DMS79 (cell line): ENCODE measurements at regions not wholly inside any gene's neighbourhood (a gene's known extent, or its start where the extent isn't known, plus 50 kb on each side); places are given as distances from the start of the nearest gene placed in this dataset.

ENCODE experiments used
- DNase-seq: peaks from one replicate; lab custom pipeline; 2025; lab: John Stamatoyannopoulos, UW

DNA sequence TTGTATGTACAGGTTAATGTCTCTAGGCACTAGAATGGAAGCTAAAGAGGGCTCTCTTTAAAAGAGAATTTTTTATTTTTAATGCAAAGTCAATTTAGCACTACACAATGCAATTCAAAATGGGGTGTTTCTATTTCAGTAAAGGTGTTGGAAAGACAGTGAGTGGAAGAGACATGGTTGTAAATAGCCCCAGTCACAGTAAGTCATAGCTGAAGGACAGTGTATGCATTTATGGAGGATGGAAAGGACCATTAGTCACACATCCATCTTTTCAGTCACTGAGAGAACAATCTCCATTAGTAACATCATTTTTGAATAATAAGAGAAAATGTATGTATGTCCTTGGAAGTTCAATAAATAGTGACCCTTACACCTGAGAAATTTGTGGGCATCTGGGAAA lies 148.0 kb downstream of the PDHA2 start:
- no peak for DNase-seq

DNA sequence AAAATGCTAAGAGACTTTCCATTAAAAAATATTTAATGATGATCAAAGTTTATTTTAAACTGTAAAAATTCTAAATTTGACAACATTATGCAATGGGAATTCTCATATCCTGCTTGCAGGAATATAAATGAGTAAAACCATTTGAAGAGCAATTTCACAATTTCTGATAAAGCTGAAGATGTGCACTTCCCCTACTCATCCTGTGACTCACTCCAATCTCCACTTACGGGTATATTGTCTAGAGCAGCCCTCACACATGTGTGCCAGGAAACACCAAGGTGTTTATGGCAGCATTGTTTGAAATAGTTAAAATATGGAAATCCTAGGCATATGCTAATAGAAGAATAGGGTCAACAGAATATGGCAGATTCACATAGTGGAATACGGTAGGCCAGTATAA lies 158.4 kb downstream of the PDHA2 start:
- DNase-seq = no peak

DNA sequence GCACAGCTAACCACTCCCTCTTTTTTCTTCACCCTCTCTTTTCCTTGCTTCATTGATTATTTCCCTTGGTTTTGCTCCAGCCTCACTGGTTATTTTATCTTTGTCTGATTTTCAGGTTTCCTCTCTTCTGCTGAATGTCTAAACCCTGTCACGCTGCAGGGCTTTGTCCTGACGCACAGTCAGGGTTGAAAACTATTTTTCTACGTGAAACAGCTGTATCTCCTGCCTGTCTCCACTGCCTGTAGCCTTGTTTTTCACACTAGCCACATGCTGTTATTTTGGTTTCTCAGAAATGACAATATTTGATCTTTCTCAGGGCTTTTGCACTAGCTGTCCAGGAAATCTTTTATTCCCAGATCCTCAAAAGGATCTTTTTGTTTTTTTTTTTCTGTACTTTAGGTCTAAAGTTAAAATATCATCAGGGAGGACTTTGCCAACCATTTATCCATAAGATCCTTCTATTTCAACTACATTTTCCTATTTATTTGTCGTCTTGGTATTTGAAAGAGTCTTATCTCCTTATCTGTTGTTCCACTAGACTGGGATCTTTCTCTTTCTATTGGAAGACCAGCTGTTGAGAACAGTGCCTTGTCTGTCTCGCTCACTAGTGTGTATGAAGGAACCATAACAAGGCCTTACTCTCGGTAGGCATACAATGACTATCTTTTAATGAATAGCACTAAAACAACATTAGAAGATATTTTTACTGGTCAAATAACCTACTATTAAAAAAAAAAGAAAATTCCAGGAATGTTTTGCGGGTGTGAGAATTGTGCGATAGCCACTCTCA lies 164.3 kb downstream of the PDHA2 start:
- DNase-seq = no peak

DNA sequence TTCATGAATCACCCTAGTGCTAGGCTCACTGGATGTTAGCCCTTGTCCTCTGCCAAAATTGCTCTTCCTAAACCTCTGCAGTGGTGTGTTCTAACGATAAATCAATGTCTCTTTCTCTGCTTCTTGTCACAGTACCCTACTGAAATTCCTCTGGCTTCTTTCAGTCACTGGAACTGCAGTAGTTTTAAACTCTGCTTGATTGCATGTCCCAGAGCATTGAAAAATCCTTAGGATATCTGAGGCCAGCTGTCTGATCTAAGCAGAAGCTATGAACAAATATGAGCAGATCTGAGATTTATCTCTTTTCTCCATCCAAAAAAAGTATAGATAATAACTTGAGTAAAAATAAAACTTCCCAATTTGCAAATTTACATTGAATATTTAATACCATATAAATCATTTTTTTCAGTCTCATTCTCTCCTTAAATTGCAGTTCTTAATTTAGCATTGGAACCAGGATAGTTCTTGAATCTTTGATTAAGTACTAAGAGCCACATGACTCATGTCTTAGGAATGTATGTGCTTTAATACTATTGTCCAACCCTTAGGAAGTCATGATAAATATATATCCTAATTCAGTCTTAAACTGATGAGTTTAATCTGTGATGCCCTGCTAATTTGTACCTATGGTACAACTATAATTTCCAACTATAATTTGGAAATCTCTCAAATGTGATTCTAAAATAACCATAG lies 169.7 kb downstream of the PDHA2 start:
- DNase-seq = no peak

DNA sequence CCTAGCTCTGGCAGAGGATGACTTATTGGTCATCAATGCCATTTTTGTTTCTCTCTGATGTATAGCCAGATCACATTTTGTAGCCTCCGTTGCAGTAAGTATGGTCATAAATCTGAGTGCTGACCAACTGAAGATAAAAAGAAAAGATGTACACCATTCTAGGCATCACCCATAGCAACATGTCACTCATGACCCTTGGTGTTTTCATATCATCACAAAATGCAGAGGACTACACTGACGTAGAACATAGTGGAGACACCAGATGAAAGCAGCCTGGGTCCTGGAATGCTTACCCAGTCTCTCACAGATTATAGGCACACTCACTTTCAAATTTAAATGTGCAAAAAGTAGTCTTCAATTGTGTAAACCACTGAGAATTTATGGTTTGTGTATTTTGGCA lies 172.8 kb downstream of the PDHA2 start:
- DNase-seq = no peak

DNA sequence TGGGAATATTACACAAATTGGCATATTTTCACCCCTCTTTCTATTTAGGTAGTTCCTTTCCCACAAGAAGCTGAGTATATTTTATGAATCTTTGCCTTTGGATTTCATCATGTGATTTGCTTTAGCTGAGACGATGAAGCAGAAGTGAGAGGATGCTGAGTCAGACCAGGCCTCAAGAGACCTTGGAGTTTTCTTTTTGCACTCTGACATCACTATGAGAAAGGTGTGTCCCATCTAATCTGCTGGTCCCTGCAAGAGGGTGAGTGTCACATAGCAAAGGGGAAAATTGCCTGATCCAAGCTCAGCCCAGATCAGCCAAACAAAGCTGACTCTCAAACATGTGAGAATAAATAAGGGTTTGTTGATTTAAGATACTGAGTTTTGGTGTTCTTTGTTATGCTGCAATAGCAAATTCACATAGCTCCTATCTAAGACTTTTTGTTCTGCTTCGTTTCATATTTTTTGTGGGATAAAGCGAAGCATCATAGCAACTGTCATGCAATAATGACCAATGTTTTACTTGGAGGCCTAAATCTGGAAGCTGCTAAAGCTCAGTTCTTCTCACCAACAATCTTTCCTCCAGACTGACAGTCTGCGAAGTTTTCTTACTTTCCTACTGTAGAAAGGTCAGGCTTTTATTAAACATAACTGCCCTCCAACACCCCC lies 176.9 kb downstream of the PDHA2 start:
- DNase-seq = no peak

DNA sequence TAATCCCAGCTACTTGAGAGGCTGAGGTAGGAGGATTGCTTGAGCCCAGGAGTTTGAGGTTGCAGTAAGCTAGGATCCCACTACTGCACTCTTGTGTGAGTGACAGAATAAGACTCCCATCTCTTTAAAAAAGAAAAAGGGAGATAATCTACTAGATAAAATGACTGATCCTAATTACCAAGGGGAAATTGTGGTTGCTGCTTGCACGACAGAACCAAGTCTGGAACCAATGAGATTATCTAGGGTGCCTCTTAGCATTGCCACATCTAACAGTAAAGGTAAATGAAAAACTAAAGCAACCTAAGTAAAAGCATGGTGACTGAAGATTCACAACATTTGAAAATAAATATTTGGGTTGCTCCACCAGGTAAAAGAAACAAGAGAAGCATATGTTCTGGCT lies 185.1 kb downstream of the PDHA2 start:
- no peak for DNase-seq

DNA sequence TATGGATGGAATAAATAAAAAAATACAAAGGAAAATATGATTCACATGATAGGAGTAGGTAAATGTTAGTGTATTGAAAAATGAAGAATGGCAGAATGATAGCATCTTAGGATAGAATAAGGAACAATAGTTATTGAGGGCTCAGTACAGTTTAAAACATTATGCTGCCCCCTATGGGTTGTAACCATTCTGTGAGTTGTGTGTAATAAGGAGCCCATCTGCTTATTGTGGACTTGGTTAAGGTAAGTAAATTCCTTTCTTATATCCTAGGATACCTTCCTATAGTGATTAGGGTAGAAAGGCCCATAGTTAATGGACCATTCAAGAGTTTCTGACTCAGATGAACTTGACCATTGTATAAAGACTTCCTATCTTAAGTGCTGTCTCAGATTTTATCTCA lies 195.8 kb downstream of the PDHA2 start:
- no peak for DNase-seq

DNA sequence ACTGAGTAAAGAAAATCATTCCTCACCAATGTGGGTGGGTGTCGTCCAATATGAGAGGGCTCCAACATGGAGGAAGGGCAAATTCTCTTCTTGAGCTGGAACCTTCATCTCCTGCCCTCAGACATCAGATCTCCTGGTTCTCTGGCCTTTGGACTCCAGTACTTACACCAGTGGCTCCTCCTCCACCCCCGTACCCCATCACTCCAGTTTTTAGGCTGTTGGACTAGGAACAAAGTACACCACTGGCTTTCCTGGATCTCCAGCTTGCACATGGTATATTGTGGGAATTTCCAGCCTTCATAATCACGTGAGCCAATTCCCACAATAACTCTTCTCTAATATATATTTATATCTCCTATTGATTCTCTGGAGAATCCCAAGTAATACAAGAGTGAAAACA lies 196.9 kb downstream of the PDHA2 start:
- no peak for DNase-seq

DNA sequence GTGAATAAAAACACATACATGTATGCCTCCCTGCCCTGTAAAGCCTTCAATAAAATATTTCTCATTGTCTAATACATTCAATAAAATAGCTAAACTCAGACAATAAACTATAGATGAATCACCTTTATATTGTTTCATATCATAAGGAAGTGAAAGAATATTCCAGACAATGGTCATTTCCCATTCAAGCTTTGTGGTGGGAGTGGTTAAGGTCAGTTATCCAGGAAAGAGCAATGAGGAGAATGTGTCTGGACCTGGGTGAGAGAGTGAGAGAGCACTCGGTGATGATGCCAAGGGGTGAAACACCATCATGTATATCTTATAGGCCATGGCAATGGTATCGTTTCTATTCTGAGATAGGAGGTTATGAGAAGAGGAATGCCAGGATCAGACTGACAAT lies 197.8 kb downstream of the PDHA2 start:
- DNase-seq = no peak

DNA sequence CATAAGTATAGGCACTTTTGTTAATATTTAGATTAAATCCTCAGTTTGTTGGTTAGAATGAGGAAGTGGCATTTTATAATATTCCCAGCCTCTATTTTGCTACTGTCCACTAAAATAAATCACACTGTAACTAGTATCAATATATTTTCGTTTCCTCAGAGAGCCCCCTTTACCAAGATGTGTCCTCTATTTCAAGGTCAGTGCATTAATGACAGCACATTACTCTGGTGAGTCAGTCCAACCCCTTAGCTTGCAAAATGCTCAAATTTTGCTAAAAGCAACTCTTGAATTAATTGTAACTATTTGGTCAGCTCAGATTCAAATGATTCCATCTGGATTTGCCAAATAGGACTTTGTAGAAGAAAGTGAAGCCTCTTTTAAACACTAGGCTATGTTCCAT lies 199.3 kb downstream of the PDHA2 start:
- no peak for DNase-seq

DNA sequence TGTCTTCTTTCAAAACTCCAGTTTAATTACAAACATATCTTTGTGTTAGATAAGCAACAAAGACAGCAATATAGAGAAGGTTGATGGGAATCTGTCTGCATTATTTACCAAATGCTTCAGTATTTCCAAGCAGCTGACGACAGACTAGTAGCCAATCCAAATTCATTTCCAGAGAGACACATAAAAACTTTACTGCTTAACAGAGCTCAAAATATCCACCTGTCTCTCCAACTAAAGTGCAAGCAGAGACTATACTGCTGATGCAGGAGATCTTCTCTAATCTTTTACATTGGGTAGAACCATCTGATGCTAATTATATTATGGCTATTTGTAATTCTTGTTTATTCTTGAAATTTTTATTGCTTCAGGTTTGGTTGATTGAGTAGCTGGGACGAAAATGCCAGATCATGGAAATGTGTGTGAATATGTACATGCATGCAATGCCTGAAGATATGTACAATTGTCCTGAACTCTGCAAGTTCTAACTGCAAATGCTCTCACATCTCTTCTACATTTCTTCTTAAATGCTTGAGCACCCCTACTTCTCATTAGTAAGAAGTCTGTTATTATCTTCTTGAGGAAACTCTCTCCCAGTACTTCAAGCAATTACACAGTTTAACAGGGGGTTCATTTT lies 200.0 kb downstream of the PDHA2 start:
- no peak for DNase-seq

DNA sequence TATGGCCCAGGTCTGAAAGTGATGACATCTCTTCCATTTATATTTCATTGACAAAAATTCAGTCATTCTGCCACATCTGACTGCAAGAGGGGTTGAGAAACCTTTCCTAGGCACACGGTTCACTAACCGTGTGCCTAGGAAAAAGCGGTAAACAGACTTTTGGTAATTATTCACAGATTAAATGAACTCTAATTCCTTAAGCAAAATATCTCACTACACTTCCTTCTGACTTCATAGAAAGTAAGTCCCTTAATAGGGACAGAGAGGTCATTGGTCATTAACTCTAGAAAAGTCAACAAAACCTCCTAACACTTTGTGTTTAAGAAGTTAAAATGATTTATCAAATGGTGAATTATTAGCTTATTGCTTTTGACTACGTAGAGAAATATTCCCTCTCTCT lies 205.1 kb downstream of the PDHA2 start:
- no peak for DNase-seq

DNA sequence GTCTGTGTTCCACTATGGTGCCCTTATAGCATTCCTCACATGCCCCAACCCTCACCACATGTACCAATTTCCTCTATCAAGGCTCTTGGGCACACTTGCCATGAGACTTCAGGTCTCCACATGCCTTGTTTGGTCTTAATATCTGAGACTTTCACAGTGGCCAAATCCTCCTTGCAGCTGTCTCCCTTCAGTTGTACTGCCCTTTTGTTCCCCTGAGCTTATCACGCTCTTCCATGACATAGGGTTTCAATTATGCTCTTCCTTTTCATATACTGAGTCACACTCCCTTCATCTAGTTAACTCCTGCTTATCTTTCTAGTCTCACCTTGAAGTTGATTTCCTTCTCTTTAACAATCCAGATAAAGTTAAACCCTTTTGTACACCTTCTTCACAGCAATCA lies 212.9 kb downstream of the PDHA2 start:
- no peak for DNase-seq

DNA sequence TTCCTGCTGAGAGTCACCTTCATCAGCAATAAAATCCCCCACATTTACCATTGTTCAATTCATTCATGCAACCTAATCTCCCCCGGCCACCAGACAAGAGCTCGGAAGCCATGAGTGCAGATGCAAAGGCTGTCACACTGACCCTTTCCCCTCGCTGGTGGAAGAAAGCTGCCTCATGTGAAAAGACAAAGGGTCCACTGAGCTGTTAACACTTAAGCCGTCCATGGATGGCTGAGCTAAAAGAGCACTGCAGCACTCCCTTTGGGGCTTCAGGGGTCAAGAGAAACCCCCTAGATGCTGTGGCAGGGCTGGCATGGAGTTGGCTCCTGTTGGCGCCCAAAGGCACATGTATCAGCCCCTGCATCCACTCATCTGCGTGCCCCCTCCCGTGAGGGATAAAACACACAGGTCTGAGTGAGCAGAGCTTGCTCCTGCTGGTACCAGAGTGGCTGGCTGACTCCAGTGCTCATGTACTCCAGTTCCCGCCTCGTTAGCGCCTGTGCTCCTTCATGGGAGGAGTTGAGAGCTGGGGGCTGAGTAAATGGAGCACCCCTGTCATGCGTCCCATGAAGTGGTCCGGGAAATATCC lies 216.5 kb downstream of the PDHA2 start:
- no peak for DNase-seq

DNA sequence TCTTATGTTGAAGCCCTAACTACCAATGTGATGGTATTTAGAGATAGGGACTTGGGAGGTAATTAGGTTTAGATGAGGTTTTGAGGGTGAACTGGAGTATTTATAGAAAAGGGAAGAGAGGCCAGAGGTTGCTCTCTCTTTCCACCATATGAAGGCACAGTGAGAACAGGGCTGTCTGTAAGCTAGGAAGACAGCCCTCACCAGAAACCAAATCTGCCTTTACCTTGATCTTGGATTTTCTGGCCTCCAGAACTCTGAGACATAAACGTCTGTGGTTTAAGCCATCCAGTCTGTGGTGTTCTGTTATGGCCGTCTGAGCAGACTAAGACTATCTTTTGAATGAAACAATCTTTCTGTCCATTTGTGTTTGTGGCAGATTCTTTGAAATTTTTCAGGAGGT lies 223.7 kb downstream of the PDHA2 start:
- DNase-seq = no peak

DNA sequence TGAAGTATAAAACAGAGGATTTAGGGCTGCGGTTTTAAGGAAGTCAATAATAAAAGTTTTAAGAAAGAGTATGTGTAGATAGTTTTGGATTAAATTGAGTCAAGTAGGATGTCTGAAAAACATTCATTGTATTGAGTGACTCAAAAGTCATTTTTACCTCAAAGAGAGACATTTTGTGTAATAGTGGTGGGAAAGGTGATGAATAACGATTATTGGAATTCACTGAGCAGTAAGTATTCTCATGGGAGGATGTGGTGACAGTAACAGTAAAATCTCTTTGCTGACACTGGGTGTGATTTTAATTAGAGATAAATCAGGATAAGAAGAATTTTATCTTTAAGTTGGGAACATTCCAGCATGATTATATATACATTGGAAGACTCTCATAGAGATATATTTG lies 233.6 kb downstream of the PDHA2 start:
- DNase-seq = no peak

DNA sequence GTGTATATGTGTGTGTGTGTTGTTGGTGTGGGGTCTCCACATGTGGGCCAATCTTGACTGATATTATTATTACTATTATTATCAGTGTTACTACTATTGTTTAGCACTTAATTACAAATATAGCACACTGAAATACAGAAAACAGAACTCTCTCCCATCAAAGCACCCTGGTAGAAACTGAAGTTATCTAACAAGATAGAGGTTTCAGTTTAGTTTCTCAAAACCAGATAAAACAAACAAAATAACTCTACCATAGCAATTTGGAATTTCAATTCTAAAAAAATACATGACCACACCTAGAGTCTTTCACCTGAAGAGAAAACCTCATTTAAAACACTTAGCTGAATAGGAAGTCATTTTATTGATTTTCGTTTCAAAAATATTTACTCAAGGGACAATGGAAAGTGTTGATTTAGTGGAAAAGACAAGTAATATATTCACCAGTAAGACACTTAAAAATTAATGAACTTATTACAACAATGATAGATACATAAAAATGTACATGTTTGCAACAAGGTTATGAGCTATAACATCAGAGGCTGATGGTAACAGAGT lies 252.3 kb downstream of the PDHA2 start:
- DNase-seq = no peak

DNA sequence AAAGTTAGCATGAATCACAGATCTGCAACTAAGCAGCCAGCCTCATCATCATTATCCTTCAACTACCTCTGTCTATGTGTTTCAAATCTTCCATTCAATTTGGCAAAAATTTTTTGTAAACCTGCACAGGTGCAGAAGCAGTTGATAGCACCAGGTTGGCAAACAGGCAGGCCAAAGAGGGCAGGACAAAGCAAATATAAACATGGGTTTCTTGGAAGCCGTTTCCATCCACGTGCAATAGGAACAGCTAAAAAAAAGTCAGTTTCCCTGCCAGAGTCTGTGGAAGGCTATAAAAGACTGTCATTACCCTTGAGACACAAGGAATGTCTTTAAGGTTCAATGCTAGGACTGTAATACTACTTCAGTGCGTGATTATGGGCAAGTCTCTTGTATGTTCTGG lies 253.2 kb downstream of the PDHA2 start:
- no peak for DNase-seq

DNA sequence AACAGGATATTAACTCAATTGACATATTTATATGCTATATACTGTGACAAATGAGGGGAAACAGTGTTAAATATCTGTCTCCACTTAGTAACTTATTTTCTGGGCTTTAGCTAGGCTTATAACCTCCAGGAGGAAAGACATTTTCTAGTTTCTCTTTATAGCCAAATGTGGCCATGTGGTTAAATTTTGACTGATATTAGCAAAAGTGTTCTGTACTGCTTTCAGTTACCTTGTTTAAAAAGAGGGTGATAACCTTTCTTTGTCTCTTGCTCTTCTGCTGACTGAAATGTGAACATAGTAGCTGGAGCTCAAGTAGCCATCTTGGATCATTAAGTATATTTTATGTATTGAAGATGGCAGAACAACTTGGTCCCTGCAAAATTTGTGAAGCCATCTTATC lies 253.7 kb downstream of the PDHA2 start:
- no peak for DNase-seq

DNA sequence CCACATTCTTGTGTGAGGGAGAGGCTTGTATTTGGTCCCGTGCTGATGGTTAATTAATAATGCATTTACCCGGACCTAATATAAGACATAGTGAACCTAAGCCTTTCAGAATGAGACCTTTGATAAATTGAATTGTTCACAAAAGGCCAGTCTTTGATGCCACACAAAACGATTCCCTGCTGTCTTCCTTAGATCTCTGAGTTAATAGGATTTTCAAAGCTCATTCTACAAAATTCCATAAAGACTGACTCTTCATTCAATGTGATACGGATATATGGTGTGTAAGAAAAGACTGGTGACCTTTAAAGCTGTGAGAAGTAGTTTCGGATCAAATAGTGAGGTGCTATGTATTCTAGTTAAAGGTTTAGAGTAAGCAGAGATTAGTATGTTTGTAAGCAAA lies 254.3 kb downstream of the PDHA2 start:
- no peak for DNase-seq

DNA sequence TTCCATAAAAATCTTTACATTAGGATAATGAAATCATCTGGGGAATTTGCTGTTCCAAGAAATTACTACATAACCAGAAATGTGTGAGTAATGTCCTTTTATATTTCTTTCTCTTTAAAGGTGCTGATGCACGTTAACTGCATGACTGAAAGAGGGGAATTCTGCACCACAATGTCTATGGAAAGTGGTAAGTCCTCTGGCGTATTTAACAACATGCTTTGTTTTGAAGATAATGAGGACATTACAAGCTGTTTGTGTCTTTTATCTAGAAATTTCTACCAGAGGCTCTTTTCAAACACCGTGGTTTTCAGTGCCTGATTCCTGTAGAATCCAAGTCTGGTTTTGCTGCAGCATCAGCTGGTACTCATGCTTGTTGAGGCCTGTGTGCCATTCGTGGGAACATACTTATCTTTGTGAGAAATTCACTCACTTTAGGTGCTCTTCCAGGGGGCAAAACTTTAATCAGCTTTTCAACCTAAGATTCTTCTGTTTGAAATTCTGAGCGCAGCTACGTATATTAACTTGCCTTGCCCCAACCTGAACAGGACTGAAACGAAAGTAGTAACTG lies 257.2 kb downstream of the PDHA2 start:
- DNase-seq = no peak
